Esophagus squamous epithelium (tissue), 5 donors: ENCODE measurements at regions not wholly inside any gene's neighbourhood (a gene's known extent, or its start where the extent isn't known, plus 50 kb on each side); places are given as distances from the start of the nearest gene placed in this dataset.

ENCODE experiments used
- DNase-seq: peaks from one replicate; lab custom pipeline; 2025; lab: John Stamatoyannopoulos, UW
- H3K27ac ChIP-seq, 4 donors: fragments of 200-600 bp; sonication (generic); one replicate each; pipeline ENCODE4 v1.5.1; 2016 to 2019; ENCODE audit warnings: mild to moderate bottlenecking in 1 of 4
- H3K27me3 ChIP-seq, 4 donors: fragments of 200-600 bp; sonication (generic); 1 replicate in 3 of 4; 2 replicates in 1 of 4; pipeline versions ENCODE4 v1.5.1 to v1.6.0; 2017 to 2021; ENCODE audit warnings: antibody characterized with exemption in 1 of 4
- H3K36me3 ChIP-seq, 3 donors: fragments of 200-600 bp; sonication (generic); one replicate each; pipeline ENCODE4 v1.5.1; 2016 to 2019
- H3K4me1 ChIP-seq, 3 donors: fragments of 200-600 bp; sonication (generic); one replicate each; pipeline ENCODE4 v1.5.1; 2017 to 2019
- H3K4me3 ChIP-seq, 4 donors: fragments of 200-600 bp; sonication (generic); 1 replicate in 3 of 4; 2 replicates in 1 of 4; pipeline ENCODE4 v1.5.1; 2016 to 2019; ENCODE audit warnings: mild to moderate bottlenecking in 2 of 4, moderate library complexity in 1 of 4
- H3K9me3 ChIP-seq, 3 donors: fragments of 200-600 bp; sonication (generic); one replicate each; pipeline ENCODE4 v1.5.1; 2016 to 2019
- POLR2A ChIP-seq, 4 donors: fragments of 450-650 bp; IDR thresholded peaks; one replicate each; pipeline ENCODE4 v1.6.1; 2017; ENCODE audit warnings: antibody characterized with exemption in 4 of 4, mild to moderate bottlenecking in 4 of 4, moderate library complexity in 3 of 4
- WGBS, 2 donors: methylation state at CpG; one replicate each; pipeline ENCODE4 v1.1.5; 2018; 5-methylcytosine and 5-hydroxymethylcytosine counted together
- intact Hi-C: fragments of 100-400 bp; cut with DNase I; formaldehyde crosslinking; loops from one replicate; pipeline ENCODE4 v1.15.0; 2022
- TF ChIP-seq, protein P1 (sequence below), 6 experiments: fragments of 450-650 bp in 4 of 6; fragments of 200-600 bp in 2 of 6; sonication (generic) in 2 of 6; IDR thresholded peaks; one replicate each; pipeline ENCODE4 v1.5.1; 2016 to 2019; ENCODE audit warnings: antibody characterized with exemption in 6 of 6, mild to moderate bottlenecking in 4 of 6, moderate library complexity in 4 of 6
- donor health status: DM: yes; HTN: yes; CAD: no.

DNA sequence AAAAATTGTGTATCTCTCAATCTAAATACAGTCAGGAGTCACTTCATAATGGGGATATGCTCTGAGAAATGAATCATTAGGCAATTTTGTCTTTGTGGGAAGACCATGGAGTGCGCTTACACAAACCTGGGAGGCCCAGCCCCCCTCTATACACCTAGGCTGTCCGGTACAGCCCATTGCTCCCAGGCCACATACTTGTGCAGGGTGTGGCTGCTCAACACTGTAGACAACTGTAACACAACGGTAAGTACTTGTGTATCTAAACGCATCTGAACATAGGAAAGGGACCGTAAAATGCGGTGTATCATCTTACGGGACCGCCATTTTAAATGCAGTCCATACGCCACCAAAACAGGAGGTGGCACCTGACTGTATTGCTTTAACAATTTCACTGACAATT lies 58.0 kb upstream of the FRMD1 start:
- intact Hi-C loops: loop anchor here (10.0 kb wide), 1 partner anchor 232 kb away; no protein-coding TSS in a partner anchor
- DNase-seq: no peak
- H3K36me3 ChIP-seq: no peaks in the 10 kb centered on the region
- H3K9me3 ChIP-seq: no peaks in the 10 kb centered on the region
- WGBS, 2 donors: 89 to 90% methylated on average over 9 of the region's 9 CpGs
- H3K4me3 ChIP-seq: no peak overlapping the region
- TF ChIP-seq, protein P1, sequence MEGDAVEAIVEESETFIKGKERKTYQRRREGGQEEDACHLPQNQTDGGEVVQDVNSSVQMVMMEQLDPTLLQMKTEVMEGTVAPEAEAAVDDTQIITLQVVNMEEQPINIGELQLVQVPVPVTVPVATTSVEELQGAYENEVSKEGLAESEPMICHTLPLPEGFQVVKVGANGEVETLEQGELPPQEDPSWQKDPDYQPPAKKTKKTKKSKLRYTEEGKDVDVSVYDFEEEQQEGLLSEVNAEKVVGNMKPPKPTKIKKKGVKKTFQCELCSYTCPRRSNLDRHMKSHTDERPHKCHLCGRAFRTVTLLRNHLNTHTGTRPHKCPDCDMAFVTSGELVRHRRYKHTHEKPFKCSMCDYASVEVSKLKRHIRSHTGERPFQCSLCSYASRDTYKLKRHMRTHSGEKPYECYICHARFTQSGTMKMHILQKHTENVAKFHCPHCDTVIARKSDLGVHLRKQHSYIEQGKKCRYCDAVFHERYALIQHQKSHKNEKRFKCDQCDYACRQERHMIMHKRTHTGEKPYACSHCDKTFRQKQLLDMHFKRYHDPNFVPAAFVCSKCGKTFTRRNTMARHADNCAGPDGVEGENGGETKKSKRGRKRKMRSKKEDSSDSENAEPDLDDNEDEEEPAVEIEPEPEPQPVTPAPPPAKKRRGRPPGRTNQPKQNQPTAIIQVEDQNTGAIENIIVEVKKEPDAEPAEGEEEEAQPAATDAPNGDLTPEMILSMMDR (IDR thresholded peaks at IDR 0.05): no peak
- TF ChIP-seq POLR2A (IDR thresholded peaks at IDR 0.05): no peak
- H3K27ac ChIP-seq: no peak overlapping the region
- H3K27me3 ChIP-seq: peaks cover 0 to 14% (median 0%) of the 10 kb centered on the region in 4 donors
- H3K4me1 ChIP-seq: peaks cover 0 to 16% (median 0%) of the 10 kb centered on the region in 3 donors

DNA sequence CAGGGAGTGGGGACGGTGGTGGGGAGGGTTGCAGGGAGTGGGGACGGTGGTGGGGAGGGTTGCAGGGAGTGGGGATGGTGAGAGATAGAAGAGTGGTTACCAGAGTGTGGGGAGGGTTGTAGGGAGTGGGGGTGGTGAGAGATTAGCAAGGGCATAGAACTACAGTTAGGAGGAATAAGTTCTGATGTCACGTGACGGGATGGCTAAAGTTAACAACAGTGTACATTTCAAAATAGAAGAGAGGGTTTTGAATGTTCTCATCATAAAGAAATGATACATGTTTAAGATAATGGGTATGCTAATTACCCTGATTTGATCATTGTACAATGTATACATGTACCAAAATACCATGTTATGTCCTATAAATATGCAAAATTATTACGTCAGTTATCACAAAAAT lies 57.6 kb upstream of the FRMD1 start:
- Histone ChIP-seq H3K4me1 (peaks cover 0 to 16% (median 0%) of the 10 kb centered on the region in 3 donors), H3K27ac (no peak overlapping the region), H3K27me3 (peaks cover 0 to 18% (median 0%) of the 10 kb centered on the region in 4 donors), H3K4me3 (no peak overlapping the region), H3K9me3 (no peaks in the 10 kb centered on the region), H3K36me3 (no peaks in the 10 kb centered on the region)
- TF ChIP-seq, protein P1 (IDR thresholded peaks at IDR 0.05): no peak
- no peak for TF ChIP-seq POLR2A (IDR thresholded peaks at IDR 0.05)
- WGBS, 2 donors: 78 to 97% methylated on average over 3 to 5 of the region's 5 CpGs
- DNase-seq: no peak
- intact Hi-C loops: loop anchor here (10.0 kb wide), 1 partner anchor 232 kb away; no protein-coding TSS in a partner anchor

DNA sequence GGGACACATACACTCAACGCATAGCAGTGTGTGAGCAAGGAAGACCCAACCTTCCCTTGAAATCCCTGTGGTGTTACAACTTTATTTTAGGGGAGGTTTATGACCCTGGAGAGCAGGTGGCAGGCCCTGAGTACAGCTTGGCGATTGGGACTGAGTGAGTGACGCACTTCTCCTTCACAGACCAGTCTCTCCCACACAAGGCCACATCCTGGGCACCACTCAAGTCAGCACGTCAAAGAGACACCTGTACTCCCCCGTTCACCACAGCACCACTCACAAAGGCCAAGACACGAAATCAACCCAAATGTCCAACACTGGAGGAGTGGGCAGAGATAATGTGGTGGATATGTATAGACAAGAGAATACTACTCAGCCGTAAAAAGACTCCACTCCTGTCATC lies 57.0 kb upstream of the FRMD1 start:
- no peak overlapping the region for H3K27ac ChIP-seq
- H3K36me3 ChIP-seq: no peaks in the 10 kb centered on the region
- intact Hi-C loops: loop anchor here (10.0 kb wide), 1 partner anchor 231 kb away; no protein-coding TSS in a partner anchor
- no peaks in the 10 kb centered on the region for H3K9me3 ChIP-seq
- H3K4me3 ChIP-seq: no peak overlapping the region
- H3K27me3 ChIP-seq: peaks cover 0 to 23% (median 0%) of the 10 kb centered on the region in 4 donors
- H3K4me1 ChIP-seq: peaks cover 0 to 16% (median 0%) of the 10 kb centered on the region in 3 donors
- 80 to 87% methylated on average over 2 to 7 of the region's 7 CpGs for WGBS, 2 donors
- no peak for DNase-seq
- TF ChIP-seq, protein P1 (IDR thresholded peaks at IDR 0.05): no peak
- no peak for TF ChIP-seq POLR2A (IDR thresholded peaks at IDR 0.05)

DNA sequence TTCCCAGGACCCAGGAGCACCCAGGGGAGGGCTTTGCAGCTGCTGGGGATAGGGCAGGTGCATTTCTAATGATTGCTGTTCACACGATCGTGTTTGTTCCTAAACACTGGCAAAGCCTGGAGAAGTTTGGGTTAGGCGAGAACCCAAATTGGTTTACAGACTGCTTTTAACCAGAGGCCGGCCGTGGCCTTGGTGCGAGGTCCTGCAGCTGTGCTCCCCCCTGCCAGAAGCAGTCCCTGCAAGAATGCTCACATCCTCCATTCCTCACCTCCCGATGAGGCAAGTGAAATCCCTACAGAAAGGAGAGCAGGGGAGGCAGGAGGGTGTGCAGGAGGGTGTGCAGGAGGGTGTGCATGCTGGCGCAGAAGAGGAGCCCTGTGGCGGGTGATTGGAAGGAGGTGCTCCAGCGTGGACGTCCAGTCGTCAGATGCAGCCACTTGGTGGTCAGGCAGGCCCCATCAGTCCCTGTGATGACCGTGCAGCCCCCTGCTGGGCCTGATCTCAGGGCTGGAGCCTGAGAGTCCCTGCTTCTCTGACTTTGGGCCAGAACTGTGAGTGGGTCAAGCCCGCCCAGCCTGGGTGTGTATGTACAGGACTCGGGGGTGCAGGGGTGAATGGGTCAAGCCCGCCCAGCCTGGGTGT lies 55.7 kb upstream of the FRMD1 start:
- peaks cover 0 to 16% (median 0%) of the 10 kb centered on the region in 3 donors for H3K4me1 ChIP-seq
- peaks cover 0 to 31% (median 0%) of the 10 kb centered on the region in 4 donors for H3K27me3 ChIP-seq
- no peak overlapping the region for H3K4me3 ChIP-seq
- DNase-seq: no peak
- intact Hi-C loops: loop anchor here (10.0 kb wide), 1 partner anchor 230 kb away; no protein-coding TSS in a partner anchor
- H3K27ac ChIP-seq: no peak overlapping the region
- no peaks in the 10 kb centered on the region for H3K9me3 ChIP-seq
- no peak for TF ChIP-seq POLR2A (IDR thresholded peaks at IDR 0.05)
- TF ChIP-seq, protein P1 (IDR thresholded peaks at IDR 0.05): no peak
- H3K36me3 ChIP-seq: no peaks in the 10 kb centered on the region
- WGBS, 2 donors: 84 to 89% methylated on average over 7 to 8 of the region's 16 CpGs
